Fibroblast of skin of back (primary cell): ENCODE measurements at regions not wholly inside any gene's neighbourhood (a gene's known extent, or its start where the extent isn't known, plus 50 kb on each side); places are given as distances from the start of the nearest gene placed in this dataset.
"Not testable (repeated sequence)": the region's sequence is repeated elsewhere in the genome, so short reads cannot be mapped to it uniquely, and the experiment has no call there.

Experiments
- DNase-seq: peaks from one replicate; pipeline ENCODE4 v3.0.0-alpha.2; 2013

DNA sequence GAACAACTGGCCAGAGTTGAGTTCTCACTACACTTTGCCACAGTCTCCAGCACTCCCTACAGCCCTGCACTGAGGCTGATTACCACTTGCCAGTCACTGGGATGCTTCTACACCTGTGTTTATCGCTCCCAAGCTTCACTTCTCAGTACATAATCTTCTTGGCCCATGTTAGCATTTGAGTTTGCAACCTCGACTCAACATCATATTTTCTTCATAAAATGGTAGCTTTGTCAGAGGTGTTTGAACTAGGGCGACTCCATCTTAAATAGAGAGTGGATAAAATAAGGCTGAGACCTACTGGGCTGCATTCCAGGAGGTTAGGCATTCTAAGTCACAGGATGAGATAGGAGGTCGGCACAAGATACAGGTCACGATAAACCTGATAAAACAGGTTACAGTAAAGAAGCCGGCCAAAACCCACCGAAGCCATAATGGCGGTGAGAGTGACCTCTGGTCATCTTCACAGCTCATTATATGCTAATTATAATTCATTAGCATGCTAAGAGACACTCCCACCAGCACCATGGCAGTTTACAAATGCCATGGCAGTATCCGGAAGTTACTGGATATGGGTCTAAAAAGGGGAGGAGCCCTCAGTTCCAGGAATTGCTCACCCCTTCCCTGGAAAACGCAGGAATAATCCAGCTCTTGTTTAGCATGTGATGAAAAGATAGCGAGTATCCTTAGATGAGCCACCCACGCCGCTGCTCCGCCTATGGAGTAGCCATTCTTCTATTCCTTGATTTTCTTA lies 105.8 kb upstream of the KLF6 start:
- no peak for DNase-seq

GRCh38 chr10:3889961-3890522 lies 105.0 kb upstream of the KLF6 start:
- DNase-seq = peak; percentile 93

DNA sequence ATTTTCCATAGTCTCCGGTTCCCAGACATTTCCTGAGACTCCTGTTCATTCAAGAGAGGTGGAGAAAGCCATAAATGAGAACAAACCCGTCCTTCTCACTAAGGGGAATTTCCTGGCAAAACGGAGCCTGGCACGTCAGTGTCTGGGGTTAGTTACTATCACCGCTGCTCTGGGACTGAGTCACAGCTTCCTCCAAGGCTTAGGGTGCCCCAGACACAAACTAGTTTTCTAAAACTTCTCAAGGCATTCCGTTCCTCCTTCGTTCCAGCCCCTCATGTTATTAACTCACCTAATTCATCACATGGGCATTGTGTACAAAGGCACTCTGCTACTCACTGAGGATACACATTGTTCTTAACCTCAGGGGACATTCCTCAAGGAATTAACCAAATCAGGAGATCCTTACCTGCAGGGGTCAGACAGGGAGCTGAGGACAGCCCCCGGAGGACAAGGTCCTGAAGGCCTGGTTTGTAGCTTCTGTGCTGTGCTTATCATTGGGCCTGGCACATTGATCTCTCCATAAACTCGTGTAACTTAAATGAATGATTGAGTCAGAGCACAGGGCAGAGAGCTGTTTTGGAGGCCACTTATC lies 103.0 kb upstream of the KLF6 start:
- peak; percentile 95 for DNase-seq

- DNase-seq = no peak
Measured at GRCh38 chr10:3887404-3887803, 102.4 kb upstream of the KLF6 start.

DNA sequence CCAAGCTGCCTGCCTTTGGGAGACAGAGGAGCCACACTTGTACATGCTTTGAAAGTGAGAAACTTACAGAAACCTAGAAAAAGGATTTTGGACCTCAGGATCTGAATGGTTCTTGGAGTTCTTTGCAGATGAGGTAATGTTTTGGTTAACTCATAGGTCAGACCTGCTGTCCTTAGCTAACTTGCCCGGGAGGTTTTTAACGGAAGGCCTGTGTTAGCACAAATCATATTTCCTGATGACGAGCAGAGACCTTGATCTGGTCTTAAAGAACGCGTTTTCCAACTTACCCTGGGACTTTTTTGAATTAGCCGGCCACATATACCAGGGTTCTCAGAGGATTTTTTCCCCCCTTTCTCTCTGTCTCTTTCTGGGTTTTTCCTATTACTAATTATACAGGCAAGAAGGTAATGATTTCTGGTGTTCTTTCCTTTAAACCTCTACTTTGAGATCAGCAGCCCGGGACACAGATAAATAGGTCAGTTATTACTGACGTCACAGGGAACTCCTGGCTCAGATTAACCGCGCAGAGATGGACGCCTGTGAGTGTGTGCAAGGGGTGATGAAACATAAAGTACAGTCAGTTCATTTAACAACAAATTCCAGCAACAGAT lies 101.7 kb upstream of the KLF6 start:
- peak; percentile 93 for DNase-seq

DNA sequence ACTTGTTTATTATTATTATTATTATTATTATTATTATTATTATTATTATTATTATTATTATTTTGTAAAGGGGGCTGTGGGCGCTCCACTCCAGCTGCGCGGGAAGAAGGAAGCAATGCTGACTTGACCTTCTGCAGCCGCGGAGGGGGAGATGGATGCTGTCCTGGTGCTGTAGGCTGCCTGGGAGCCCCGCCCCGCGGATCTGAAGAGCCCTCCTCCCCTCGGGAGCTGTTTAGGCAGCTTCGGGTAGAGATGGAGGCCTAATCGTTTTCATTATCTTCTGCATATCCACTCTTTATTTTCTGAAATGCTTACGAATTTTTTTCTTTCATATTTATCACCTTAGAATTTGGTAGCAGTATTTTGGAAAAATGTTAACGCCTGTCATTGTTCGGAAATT lies 101.2 kb upstream of the KLF6 start:
- peak; percentile 60 for DNase-seq

GRCh38 chr10:3882855-3883254 lies 97.8 kb upstream of the KLF6 start:
- DNase-seq = no peak

GRCh38 chr10:3881622-3882021 lies 96.6 kb upstream of the KLF6 start:
- DNase-seq = no peak

- DNase-seq = no peak
Measured at GRCh38 chr10:3879073-3879472, 94.1 kb upstream of the KLF6 start.

DNA sequence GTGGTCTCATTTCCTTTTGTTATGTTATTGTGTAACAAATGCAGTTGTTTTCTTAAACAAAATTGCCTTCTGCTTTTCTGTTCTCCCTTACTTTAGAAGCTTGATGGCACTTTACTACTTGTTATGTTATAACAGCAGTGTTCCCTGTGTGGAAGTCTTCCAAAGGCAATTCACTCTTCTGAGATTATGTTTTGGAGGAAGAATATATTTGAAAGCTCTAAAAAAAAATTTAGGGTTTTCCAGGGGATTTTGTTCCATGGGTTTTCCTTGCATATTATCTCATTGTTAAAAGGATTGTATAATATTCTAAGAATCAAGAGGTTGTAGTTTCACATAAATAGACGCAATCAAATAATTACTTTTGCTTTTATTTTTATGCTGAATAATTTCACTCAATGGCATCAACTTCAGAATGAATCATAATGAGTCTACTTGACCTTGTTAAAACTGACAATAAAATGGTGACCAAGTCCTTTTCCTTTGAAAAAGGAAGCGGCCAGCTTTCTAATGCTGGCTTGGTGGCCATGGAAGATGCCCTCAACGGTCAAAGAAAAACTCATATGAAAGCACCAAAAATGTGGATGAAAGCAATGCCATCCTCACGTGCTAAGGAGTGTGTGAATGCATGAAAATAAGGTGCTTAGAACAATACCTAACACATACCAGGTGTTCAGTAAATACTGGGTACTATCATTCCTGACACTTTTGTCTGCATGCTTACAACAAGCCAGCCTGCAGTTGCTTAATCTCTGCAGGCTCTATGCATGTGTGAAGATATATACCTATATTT lies 92.4 kb upstream of the KLF6 start:
- DNase-seq = no peak

GRCh38 chr10:3876350-3876962 lies 91.4 kb upstream of the KLF6 start:
- no peak for DNase-seq

DNA sequence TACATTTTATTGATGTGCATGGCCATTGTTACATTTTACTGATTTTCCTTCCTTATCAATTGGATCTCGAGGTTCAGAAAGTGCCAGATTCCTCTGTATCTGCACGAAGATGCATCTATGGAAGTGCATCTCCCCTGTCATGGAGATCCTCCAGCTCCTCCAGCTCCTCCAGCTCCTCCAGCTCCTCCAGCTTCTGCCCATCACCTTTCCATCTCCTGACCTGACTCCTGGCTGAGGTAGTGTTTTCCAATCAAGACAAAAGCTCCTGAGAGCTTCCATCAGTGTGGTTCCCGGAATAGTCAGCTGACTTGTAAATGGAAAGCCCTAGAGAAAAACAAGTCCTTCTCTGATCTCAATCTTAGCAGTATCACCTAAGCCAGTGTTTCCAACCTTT lies 90.8 kb upstream of the KLF6 start:
- no peak for DNase-seq

GRCh38 chr10:3874990-3875841 lies 90.2 kb upstream of the KLF6 start:
- no peak for DNase-seq

GRCh38 chr10:3874610-3874989 lies 89.6 kb upstream of the KLF6 start:
- DNase-seq = not testable (repeated sequence)

- DNase-seq = peak; percentile 73
Measured at GRCh38 chr10:3873728-3874461, 88.9 kb upstream of the KLF6 start.

- DNase-seq = no peak
Measured at GRCh38 chr10:3872712-3873329, 87.8 kb upstream of the KLF6 start.

DNA sequence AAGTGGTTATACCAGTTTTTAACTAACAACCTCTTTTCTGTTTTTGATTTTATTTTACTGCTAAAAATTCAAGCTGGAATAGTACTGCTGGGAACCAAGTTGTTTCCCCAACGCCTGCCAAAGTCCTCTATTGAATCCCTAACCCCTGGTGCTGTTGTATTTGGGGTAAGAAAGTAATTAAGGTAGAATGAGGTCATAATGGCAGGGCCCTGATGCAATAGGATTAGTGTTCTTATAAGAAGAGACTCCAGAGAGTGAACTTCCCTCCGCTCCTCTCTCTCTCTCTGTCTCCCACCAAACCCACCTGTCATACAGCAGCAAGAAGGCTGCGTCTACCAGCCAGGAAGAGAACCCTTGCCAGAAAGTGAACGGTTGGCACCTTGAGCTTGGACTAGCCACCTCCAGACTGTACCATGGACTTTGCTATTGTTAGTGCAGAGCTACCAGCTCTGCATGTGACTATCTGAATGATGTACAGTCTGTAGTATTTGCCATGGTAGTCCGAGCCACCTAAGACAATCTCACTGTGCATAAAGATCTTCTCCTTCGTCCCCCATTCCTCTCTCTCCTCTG lies 86.5 kb upstream of the KLF6 start:
- DNase-seq = no peak

- no peak for DNase-seq
Measured at GRCh38 chr10:3869036-3869435, 84.0 kb upstream of the KLF6 start.

DNA sequence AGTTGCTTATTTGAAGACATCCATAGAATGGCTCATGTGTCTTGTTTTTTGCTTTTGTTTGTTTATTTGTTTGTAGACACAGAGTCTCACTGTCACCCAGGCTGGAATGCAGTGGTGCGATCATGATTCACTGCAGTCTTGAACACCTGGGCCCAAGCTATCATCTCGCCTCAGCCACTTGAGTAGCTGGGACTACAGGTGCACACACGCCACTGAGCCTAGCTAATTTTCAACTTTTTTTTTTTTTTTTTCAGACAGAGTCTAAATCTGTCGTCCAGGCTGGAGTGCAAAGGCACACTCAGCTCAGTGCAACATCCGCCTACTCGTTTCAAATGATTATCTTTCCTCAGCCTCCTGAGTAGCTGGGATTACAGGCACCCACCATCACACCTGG lies 83.3 kb upstream of the KLF6 start:
- no peak for DNase-seq
